ENCODE measurements at regions not wholly inside any gene's neighbourhood (a gene's known extent, or its start where the extent isn't known, plus 50 kb on each side); places are given as distances from the start of the nearest gene placed in this dataset.

DNA sequence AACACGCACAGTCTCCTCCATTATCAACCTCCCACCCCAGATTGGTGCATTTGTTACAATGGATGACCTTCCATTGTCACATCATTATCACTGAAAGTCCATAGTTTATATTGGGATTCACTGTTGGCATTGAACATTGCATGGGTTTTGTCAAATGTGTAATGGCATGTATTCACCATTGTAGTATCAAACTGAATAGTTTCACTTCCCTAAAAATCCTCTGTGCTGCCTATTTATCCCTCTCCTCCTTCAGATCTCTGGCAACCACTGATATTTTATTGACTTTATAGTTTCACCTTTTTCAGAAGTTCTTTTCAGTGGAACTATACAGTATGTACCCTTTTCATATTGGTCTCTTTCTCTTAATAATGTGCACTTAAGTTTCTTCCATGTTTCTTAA is 1565.4 kb downstream of the PCDH18 start:
- Histone ChIP-seq H3K27me3 (ENCODE audit: control insufficient read depth, low read length) (no peaks in the 10 kb centered on the region), H4K20me1 (ENCODE audit: control insufficient read depth, insufficient read depth, low read depth, low read length) (no peaks in the 10 kb centered on the region), H3K4me2 (ENCODE audit: low read length) (no peak overlapping the region), H3K9me2 (replicated peaks; ENCODE audit: control insufficient read depth, low read length) (no peaks in the 10 kb centered on the region; the same call in 1 of the 2 replicates), H3K36me3 (ENCODE audit: control insufficient read depth, low read length) (no peaks in the 10 kb centered on the region), H3K9me3 (ENCODE audit: control insufficient read depth, insufficient read depth, low read length) (no peaks in the 10 kb centered on the region), H3K27ac (ENCODE audit: low read depth, low read length) (no peak overlapping the region), H3K4me3 (ENCODE audit: low read length) (no peak overlapping the region), H3F3A (ENCODE audit: control insufficient read depth, insufficient read depth) (no peaks in the 10 kb centered on the region), H3K4me1 (ENCODE audit: control insufficient read depth, low read length) (no peaks in the 10 kb centered on the region), H3K79me2 (ENCODE audit: control insufficient read depth, low read length) (no peaks in the 10 kb centered on the region)
- TF ChIP-seq EZH2phosphoT487 (IDR thresholded peaks at IDR 0.05; ENCODE audit: borderline replicate concordance, low read length), result no peak
- TF ChIP-seq, protein P1, sequence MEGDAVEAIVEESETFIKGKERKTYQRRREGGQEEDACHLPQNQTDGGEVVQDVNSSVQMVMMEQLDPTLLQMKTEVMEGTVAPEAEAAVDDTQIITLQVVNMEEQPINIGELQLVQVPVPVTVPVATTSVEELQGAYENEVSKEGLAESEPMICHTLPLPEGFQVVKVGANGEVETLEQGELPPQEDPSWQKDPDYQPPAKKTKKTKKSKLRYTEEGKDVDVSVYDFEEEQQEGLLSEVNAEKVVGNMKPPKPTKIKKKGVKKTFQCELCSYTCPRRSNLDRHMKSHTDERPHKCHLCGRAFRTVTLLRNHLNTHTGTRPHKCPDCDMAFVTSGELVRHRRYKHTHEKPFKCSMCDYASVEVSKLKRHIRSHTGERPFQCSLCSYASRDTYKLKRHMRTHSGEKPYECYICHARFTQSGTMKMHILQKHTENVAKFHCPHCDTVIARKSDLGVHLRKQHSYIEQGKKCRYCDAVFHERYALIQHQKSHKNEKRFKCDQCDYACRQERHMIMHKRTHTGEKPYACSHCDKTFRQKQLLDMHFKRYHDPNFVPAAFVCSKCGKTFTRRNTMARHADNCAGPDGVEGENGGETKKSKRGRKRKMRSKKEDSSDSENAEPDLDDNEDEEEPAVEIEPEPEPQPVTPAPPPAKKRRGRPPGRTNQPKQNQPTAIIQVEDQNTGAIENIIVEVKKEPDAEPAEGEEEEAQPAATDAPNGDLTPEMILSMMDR (IDR thresholded peaks at IDR 0.05; ENCODE audit: low read depth, low read length, poor library complexity, severe bottlenecking), result no peak

DNA sequence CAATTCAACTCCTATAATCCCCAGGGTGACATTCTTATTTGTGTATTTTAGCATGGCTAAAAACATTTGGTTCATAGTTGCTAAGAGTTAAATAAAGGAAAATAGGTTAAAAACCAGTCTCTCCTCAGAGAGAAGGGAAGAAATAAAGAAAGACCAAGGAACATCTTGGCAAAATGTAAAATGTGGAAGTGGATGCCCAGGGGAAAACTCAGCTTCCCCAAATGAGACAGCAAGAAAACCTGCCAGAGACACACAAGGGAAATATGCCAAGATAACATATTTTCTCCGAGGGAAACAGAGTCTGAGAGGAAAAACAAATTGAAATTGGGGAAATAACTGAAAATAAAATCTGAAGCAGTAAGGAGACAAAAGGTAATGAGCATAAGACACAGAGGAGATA is 1569.3 kb downstream of the PCDH18 start:
- Histone ChIP-seq H3K4me3 (ENCODE audit: low read length) (no peak overlapping the region), H3K36me3 (ENCODE audit: control insufficient read depth, low read length) (no peaks in the 10 kb centered on the region), H3K27ac (ENCODE audit: low read depth, low read length) (no peak overlapping the region), H3K9me2 (replicated peaks; ENCODE audit: control insufficient read depth, low read length) (no peaks in the 10 kb centered on the region; the same call in 1 of the 2 replicates), H3K79me2 (ENCODE audit: control insufficient read depth, low read length) (no peaks in the 10 kb centered on the region), H3K27me3 (ENCODE audit: control insufficient read depth, low read length) (no peaks in the 10 kb centered on the region), H3K4me1 (ENCODE audit: control insufficient read depth, low read length) (no peaks in the 10 kb centered on the region), H3K9me3 (ENCODE audit: control insufficient read depth, insufficient read depth, low read length) (no peaks in the 10 kb centered on the region), H4K20me1 (ENCODE audit: control insufficient read depth, insufficient read depth, low read depth, low read length) (no peaks in the 10 kb centered on the region), H3K4me2 (ENCODE audit: low read length) (no peak overlapping the region), H3F3A (ENCODE audit: control insufficient read depth, insufficient read depth) (no peaks in the 10 kb centered on the region)
- TF ChIP-seq, protein P1 (IDR thresholded peaks at IDR 0.05; ENCODE audit: low read depth, low read length, poor library complexity, severe bottlenecking), result no peak
- no peak for TF ChIP-seq EZH2phosphoT487 (IDR thresholded peaks at IDR 0.05; ENCODE audit: borderline replicate concordance, low read length)

DNA sequence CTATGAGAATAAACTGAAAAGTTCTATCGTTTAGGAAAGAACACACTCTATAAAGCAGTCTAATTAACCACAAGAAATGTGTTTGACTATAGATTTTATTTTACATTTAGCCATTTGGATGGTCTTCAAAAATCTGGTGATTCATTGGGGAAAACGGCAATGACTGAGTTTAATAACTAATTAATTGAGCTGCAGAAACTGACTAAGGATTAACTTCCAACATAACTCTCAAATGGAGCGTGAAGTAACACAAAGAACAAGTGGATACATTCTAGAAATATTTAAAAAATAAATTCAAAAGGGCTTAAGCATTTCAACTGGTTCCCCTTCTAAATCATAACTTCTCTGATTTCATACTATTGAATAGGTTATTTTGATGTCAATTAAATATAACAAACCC is 1582.4 kb downstream of the PCDH18 start:
- Histone ChIP-seq H3F3A (ENCODE audit: control insufficient read depth, insufficient read depth) (no peaks in the 10 kb centered on the region), H3K4me2 (ENCODE audit: low read length) (no peak overlapping the region), H3K27me3 (ENCODE audit: control insufficient read depth, low read length) (no peaks in the 10 kb centered on the region), H3K36me3 (ENCODE audit: control insufficient read depth, low read length) (no peaks in the 10 kb centered on the region), H3K79me2 (ENCODE audit: control insufficient read depth, low read length) (no peaks in the 10 kb centered on the region), H3K27ac (ENCODE audit: low read depth, low read length) (no peak overlapping the region), H3K4me3 (ENCODE audit: low read length) (no peak overlapping the region), H4K20me1 (ENCODE audit: control insufficient read depth, insufficient read depth, low read depth, low read length) (no peaks in the 10 kb centered on the region), H3K9me3 (ENCODE audit: control insufficient read depth, insufficient read depth, low read length) (no peaks in the 10 kb centered on the region), H3K4me1 (ENCODE audit: control insufficient read depth, low read length) (no peaks in the 10 kb centered on the region), H3K9me2 (replicated peaks; ENCODE audit: control insufficient read depth, low read length) (no peaks in the 10 kb centered on the region)
- TF ChIP-seq EZH2phosphoT487 (IDR thresholded peaks at IDR 0.05; ENCODE audit: borderline replicate concordance, low read length), result no peak
- TF ChIP-seq, protein P1 (IDR thresholded peaks at IDR 0.05; ENCODE audit: low read depth, low read length, poor library complexity, severe bottlenecking), result no peak

DNA sequence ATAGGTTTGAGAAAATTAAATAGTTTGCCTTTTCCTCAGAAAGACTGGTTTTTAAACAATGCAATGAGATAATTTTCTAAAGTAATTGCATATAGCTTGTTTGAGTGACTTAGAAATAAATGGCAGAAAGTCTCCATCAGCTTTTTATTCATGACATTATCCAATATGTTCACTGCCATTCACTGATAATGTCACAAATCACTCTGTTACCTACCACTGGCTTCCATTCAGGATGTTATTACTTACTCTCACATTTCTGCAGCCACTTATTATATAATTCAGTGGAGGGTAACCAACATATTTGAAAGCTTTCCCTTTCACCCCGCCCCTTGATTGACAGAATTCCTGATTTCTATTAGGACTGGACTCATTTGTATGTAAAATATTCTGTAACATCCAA is 1583.5 kb downstream of the PCDH18 start:
- TF ChIP-seq EZH2phosphoT487 (IDR thresholded peaks at IDR 0.05; ENCODE audit: borderline replicate concordance, low read length), result no peak
- TF ChIP-seq, protein P1 (IDR thresholded peaks at IDR 0.05; ENCODE audit: low read depth, low read length, poor library complexity, severe bottlenecking), result no peak

More for the DNA sequence above, 1583.5 kb downstream of the PCDH18 start:
- no peaks in the 10 kb centered on the region for H3K4me1 ChIP-seq (ENCODE audit: control insufficient read depth, low read length)
- H3K4me2 ChIP-seq (ENCODE audit: low read length), result no peak overlapping the region
- no peaks in the 10 kb centered on the region for H3K36me3 ChIP-seq (ENCODE audit: control insufficient read depth, low read length)
- no peaks in the 10 kb centered on the region for H3K9me2 ChIP-seq (replicated peaks; ENCODE audit: control insufficient read depth, low read length)
- H4K20me1 ChIP-seq (ENCODE audit: control insufficient read depth, insufficient read depth, low read depth, low read length), result no peaks in the 10 kb centered on the region
- H3K9me3 ChIP-seq (ENCODE audit: control insufficient read depth, insufficient read depth, low read length), result no peaks in the 10 kb centered on the region
- no peaks in the 10 kb centered on the region for H3K79me2 ChIP-seq (ENCODE audit: control insufficient read depth, low read length)
- no peaks in the 10 kb centered on the region for H3F3A ChIP-seq (ENCODE audit: control insufficient read depth, insufficient read depth)
- no peak overlapping the region for H3K4me3 ChIP-seq (ENCODE audit: low read length)
- H3K27ac ChIP-seq (ENCODE audit: low read depth, low read length), result no peak overlapping the region
- no peaks in the 10 kb centered on the region for H3K27me3 ChIP-seq (ENCODE audit: control insufficient read depth, low read length)
